SK-N-SH treated with all-trans-retinoic acid at 6 μM for 48 hours (cell line): ENCODE measurements at regions not wholly inside any gene's neighbourhood (a gene's known extent, or its start where the extent isn't known, plus 50 kb on each side); places are given as distances from the start of the nearest gene placed in this dataset.

Source experiments
- BACH2 ChIP-seq: fragments of 250-450 bp; sonication (Bioruptor Pico); IDR thresholded peaks from 2 replicates; pipeline ENCODE4 v1.9.0; 2021; ENCODE audit warnings: mild to moderate bottlenecking, borderline replicate concordance
- CSRNP3 ChIP-seq: fragments of 250-450 bp; sonication (Bioruptor Pico); IDR thresholded peaks from 2 replicates; pipeline ENCODE4 v1.5.1; 2021; ENCODE audit warnings: mild to moderate bottlenecking, moderate library complexity
- GLIS3 ChIP-seq: fragments of 250-450 bp; sonication (Bioruptor Pico); IDR thresholded peaks from 2 replicates; pipeline ENCODE4 v1.5.0; 2020; ENCODE audit warnings: mild to moderate bottlenecking, moderate library complexity
- PPARA ChIP-seq: fragments of 250-450 bp; sonication (Bioruptor Pico); IDR thresholded peaks from 2 replicates; pipeline ENCODE4 v1.5.0; 2020; ENCODE audit warnings: mild to moderate bottlenecking, borderline replicate concordance
- SNAI2 ChIP-seq: fragments of 250-450 bp; sonication (Bioruptor Pico); IDR thresholded peaks from 2 replicates; pipeline ENCODE4 v1.5.0; 2020; ENCODE audit warnings: mild to moderate bottlenecking, moderate library complexity
- ZFP3 ChIP-seq: fragments of 250-450 bp; sonication (Bioruptor Pico); IDR thresholded peaks from 2 replicates; pipeline ENCODE4 v1.5.0; 2020; ENCODE audit warnings: mild to moderate bottlenecking, moderate library complexity
- ZNF8 ChIP-seq: fragments of 450-650 bp; formaldehyde crosslinking; IDR thresholded peaks from 2 replicates; pipeline ENCODE4 v1.5.0; 2020; ENCODE audit warnings: mild to moderate bottlenecking, moderate library complexity

GRCh38 chr15:62981071-62981470 is 61.5 kb upstream of the TPM1 start:
- no peak for TF ChIP-seq ZFP3
- no peak for TF ChIP-seq PPARA (CRISPR knock-in tag)
- no peak for TF ChIP-seq GLIS3
- no peak for TF ChIP-seq BACH2 (CRISPR knock-in tag)
- TF ChIP-seq CSRNP3, result no peak
- no peak for TF ChIP-seq SNAI2 (CRISPR knock-in tag)
- TF ChIP-seq ZNF8 (CRISPR knock-in tag), result no peak
